Erythroblast (primary cell): ENCODE measurements at regions not wholly inside any gene's neighbourhood (a gene's known extent, or its start where the extent isn't known, plus 50 kb on each side); places are given as distances from the start of the nearest gene placed in this dataset.

Experiments
- GATA1 ChIP-seq: IDR thresholded peaks from 2 replicates; pipeline ENCODE4 v1.6.1; 2011; ENCODE audit warnings: low read depth, mild to moderate bottlenecking, control low read depth, low read length, moderate library complexity
- POLR2A ChIP-seq: IDR thresholded peaks from 2 replicates; pipeline ENCODE4 v1.6.1; 2011; ENCODE audit warnings: mild to moderate bottlenecking, low read length

DNA sequence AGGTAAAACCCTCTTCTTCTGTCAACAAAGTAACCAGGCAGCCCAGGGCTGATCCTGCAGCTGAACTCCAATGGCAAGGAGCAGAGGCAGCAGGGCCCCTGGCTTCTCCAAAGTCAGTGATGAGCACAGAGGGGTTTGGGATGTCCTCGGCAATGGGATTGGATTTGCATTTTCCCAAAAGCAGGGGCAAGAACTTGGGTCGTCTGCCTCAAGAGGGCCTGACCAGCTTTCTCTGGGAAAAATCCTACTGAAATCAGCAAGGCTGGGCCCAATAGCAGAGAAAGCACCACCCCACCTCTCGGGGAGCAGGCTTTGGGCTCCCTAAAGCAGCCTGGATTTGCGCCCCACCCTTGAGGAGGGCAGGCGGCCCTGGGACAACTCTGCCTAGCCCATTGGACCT, 210.0 kb upstream of the IGF1R start:
- TF ChIP-seq POLR2A: no peak
- no peak for TF ChIP-seq GATA1
